ENCODE measurements at regions not wholly inside any gene's neighbourhood (a gene's known extent, or its start where the extent isn't known, plus 50 kb on each side); places are given as distances from the start of the nearest gene placed in this dataset.

GRCh38 chr3:117263745-117264144 lies 554.2 kb downstream of the TUSC7 start:
- CTCF ChIA-PET, result no interaction called here

GRCh38 chr3:117264204-117264994 lies 554.8 kb downstream of the TUSC7 start:
- ATAC-seq (ENCODE audit: poor library complexity) (no peak), DNase-seq (no peak)
- ChIA-PET CTCF (no interaction called here), POLR2A (no interaction called here)
- no peak for TF ChIP-seq CTCF (IDR thresholded peaks at IDR 0.05)
- no peak overlapping the region for H3K27ac ChIP-seq (ENCODE audit: low read depth in 1 of 2, low read length in 2 of 2)
- peaks cover 2% of the 10 kb centered on the region for H3K9me3 Mint-ChIP-seq
- no peaks in the 10 kb centered on the region for H3K9me3 ChIP-seq (ENCODE audit: control insufficient read depth in 1 of 2, insufficient read depth in 1 of 2, low read length in 2 of 2)
- H3K4me3 ChIP-seq (ENCODE audit: low read length), result no peak overlapping the region
- H3K27ac Mint-ChIP-seq, result no peak overlapping the region
- H3K27me3 Mint-ChIP-seq, result no peaks in the 10 kb centered on the region
- no peaks in the 10 kb centered on the region for H3K4me1 ChIP-seq (ENCODE audit: insufficient read depth, low read length)
- H3K27me3 ChIP-seq (ENCODE audit: control insufficient read depth in 1 of 2, insufficient read depth in 2 of 2, low read length in 2 of 2), result no peaks in the 10 kb centered on the region
- H3K4me1 Mint-ChIP-seq (ENCODE audit: low read depth), result no peaks in the 10 kb centered on the region
- H3K36me3 ChIP-seq (ENCODE audit: insufficient read depth, low read length), result no peaks in the 10 kb centered on the region
- H3K36me3 Mint-ChIP-seq (ENCODE audit: low read depth), result no peaks in the 10 kb centered on the region
- intact Hi-C loops (cut with DNase I, micrococcal nuclease), result no loop called here
- H3K4me3 Mint-ChIP-seq, result no peak overlapping the region

More at GRCh38 chr3:117263745-117264144, 554.2 kb downstream of the TUSC7 start:
- no peaks in the 10 kb centered on the region for H3K9me3 ChIP-seq (ENCODE audit: control insufficient read depth in 1 of 2, insufficient read depth in 1 of 2, low read length in 2 of 2)
- DNase-seq, result no peak
- TF ChIP-seq CTCF (IDR thresholded peaks at IDR 0.05), result no peak
- ATAC-seq (ENCODE audit: poor library complexity), result no peak
- Mint-ChIP-seq H3K9me3 (peaks cover 2% of the 10 kb centered on the region), H3K27me3 (no peaks in the 10 kb centered on the region), H3K27ac (no peak overlapping the region), H3K4me3 (no peak overlapping the region), H3K4me1 (ENCODE audit: low read depth) (no peaks in the 10 kb centered on the region), H3K36me3 (ENCODE audit: low read depth) (no peaks in the 10 kb centered on the region)
- intact Hi-C loops (cut with DNase I, micrococcal nuclease), result no loop called here
- no peaks in the 10 kb centered on the region for H3K4me1 ChIP-seq (ENCODE audit: insufficient read depth, low read length)
- POLR2A ChIA-PET, result no interaction called here
- H3K27ac ChIP-seq (ENCODE audit: low read depth in 1 of 2, low read length in 2 of 2), result no peak overlapping the region
- no peak overlapping the region for H3K4me3 ChIP-seq (ENCODE audit: low read length)
- H3K27me3 ChIP-seq (ENCODE audit: control insufficient read depth in 1 of 2, insufficient read depth in 2 of 2, low read length in 2 of 2), result no peaks in the 10 kb centered on the region
- H3K36me3 ChIP-seq (ENCODE audit: insufficient read depth, low read length), result no peaks in the 10 kb centered on the region

- TF ChIP-seq CTCF (IDR thresholded peaks at IDR 0.05), result no peak
- Histone ChIP-seq H3K9me3 (ENCODE audit: control insufficient read depth in 1 of 2, insufficient read depth in 1 of 2, low read length in 2 of 2) (no peaks in the 10 kb centered on the region), H3K4me3 (ENCODE audit: low read length) (no peak overlapping the region), H3K27me3 (ENCODE audit: control insufficient read depth in 1 of 2, insufficient read depth in 2 of 2, low read length in 2 of 2) (no peaks in the 10 kb centered on the region), H3K4me1 (ENCODE audit: insufficient read depth, low read length) (no peaks in the 10 kb centered on the region), H3K36me3 (ENCODE audit: insufficient read depth, low read length) (no peaks in the 10 kb centered on the region), H3K27ac (ENCODE audit: low read depth in 1 of 2, low read length in 2 of 2) (no peak overlapping the region)
- intact Hi-C loops (cut with DNase I, micrococcal nuclease), result no loop called here
- CTCF ChIA-PET, result no interaction called here
- no peak overlapping the region for H3K27ac Mint-ChIP-seq
- H3K4me1 Mint-ChIP-seq (ENCODE audit: low read depth), result no peaks in the 10 kb centered on the region
- DNase-seq (no peak), ATAC-seq (ENCODE audit: poor library complexity) (no peak)
- H3K4me3 Mint-ChIP-seq, result no peak overlapping the region
- H3K9me3 Mint-ChIP-seq, result peaks cover 2% of the 10 kb centered on the region
- POLR2A ChIA-PET, result no interaction called here
- no peaks in the 10 kb centered on the region for H3K27me3 Mint-ChIP-seq
- no peaks in the 10 kb centered on the region for H3K36me3 Mint-ChIP-seq (ENCODE audit: low read depth)
Measured at GRCh38 chr3:117266806-117267205, 557.2 kb downstream of the TUSC7 start.

All from CD4-positive, alpha-beta T cell (primary cell).